ENCODE measurements at regions not wholly inside any gene's neighbourhood (a gene's known extent, or its start where the extent isn't known, plus 50 kb on each side); places are given as distances from the start of the nearest gene placed in this dataset.

DNA sequence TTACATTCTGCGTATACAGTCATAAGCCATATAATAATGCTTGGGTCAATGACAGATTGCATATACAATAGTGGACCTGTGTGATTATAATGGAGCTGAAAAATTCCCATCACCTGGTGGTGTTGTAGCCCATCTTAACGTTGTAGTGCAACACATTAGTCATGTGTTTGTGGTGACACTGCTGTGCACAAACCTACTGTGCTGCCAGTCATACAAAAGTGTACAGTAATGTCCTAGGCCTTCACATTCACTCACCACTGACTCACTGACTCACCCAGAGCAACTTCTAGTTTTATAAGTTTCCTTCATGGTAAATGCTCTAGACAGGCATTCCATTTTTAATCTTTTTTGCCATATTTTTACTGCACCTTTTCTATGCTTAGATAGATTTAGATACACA is 194.8 kb upstream of the SEL1L start:
- Mint-ChIP-seq H3K9me3 (ENCODE audit: unreplicated experiment) (no peaks in the 10 kb centered on the region), H3K4me1 (ENCODE audit: insufficient read depth, unreplicated experiment) (peaks cover 11% of the 10 kb centered on the region), H3K36me3 (ENCODE audit: insufficient read depth, unreplicated experiment) (no peaks in the 10 kb centered on the region), H3K27ac (ENCODE audit: low read depth, unreplicated experiment) (no peak overlapping the region), H3K27me3 (ENCODE audit: insufficient read depth, unreplicated experiment) (no peaks in the 10 kb centered on the region), H3K4me3 (ENCODE audit: unreplicated experiment) (no peak overlapping the region)
- CTCF ChIA-PET: no interaction called here
- POLR2A ChIA-PET: no interaction called here
- DNase-seq (ENCODE audit: unreplicated experiment): no peak
- intact Hi-C loops (cut with micrococcal nuclease): no loop called here
- no TSS peak for BruUV-seq (replicated peaks)
- TF ChIP-seq, protein P1, sequence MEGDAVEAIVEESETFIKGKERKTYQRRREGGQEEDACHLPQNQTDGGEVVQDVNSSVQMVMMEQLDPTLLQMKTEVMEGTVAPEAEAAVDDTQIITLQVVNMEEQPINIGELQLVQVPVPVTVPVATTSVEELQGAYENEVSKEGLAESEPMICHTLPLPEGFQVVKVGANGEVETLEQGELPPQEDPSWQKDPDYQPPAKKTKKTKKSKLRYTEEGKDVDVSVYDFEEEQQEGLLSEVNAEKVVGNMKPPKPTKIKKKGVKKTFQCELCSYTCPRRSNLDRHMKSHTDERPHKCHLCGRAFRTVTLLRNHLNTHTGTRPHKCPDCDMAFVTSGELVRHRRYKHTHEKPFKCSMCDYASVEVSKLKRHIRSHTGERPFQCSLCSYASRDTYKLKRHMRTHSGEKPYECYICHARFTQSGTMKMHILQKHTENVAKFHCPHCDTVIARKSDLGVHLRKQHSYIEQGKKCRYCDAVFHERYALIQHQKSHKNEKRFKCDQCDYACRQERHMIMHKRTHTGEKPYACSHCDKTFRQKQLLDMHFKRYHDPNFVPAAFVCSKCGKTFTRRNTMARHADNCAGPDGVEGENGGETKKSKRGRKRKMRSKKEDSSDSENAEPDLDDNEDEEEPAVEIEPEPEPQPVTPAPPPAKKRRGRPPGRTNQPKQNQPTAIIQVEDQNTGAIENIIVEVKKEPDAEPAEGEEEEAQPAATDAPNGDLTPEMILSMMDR (IDR thresholded peaks at IDR 0.05; ENCODE audit: unreplicated experiment): no peak

GRCh38 chr14:81729622-81730021 is 196.0 kb upstream of the SEL1L start:
- H3K36me3 Mint-ChIP-seq (ENCODE audit: insufficient read depth, unreplicated experiment): no peaks in the 10 kb centered on the region
- no peaks in the 10 kb centered on the region for H3K9me3 Mint-ChIP-seq (ENCODE audit: unreplicated experiment)
- BruUV-seq (replicated peaks): no TSS peak
- DNase-seq (ENCODE audit: unreplicated experiment): no peak
- POLR2A ChIA-PET: no interaction called here
- no peak overlapping the region for H3K4me3 Mint-ChIP-seq (ENCODE audit: unreplicated experiment)
- peaks cover 11% of the 10 kb centered on the region for H3K4me1 Mint-ChIP-seq (ENCODE audit: insufficient read depth, unreplicated experiment)
- TF ChIP-seq, protein P1 (IDR thresholded peaks at IDR 0.05; ENCODE audit: unreplicated experiment): no peak
- CTCF ChIA-PET: no interaction called here
- H3K27ac Mint-ChIP-seq (ENCODE audit: low read depth, unreplicated experiment): no peak overlapping the region
- intact Hi-C loops (cut with micrococcal nuclease): no loop called here
- H3K27me3 Mint-ChIP-seq (ENCODE audit: insufficient read depth, unreplicated experiment): no peaks in the 10 kb centered on the region

GRCh38 chr14:81737938-81738337 is 204.3 kb upstream of the SEL1L start:
- Mint-ChIP-seq H3K4me3 (ENCODE audit: unreplicated experiment) (no peak overlapping the region), H3K27ac (ENCODE audit: low read depth, unreplicated experiment) (no peak overlapping the region), H3K27me3 (ENCODE audit: insufficient read depth, unreplicated experiment) (no peaks in the 10 kb centered on the region), H3K4me1 (ENCODE audit: insufficient read depth, unreplicated experiment) (no peaks in the 10 kb centered on the region), H3K36me3 (ENCODE audit: insufficient read depth, unreplicated experiment) (no peaks in the 10 kb centered on the region), H3K9me3 (ENCODE audit: unreplicated experiment) (no peaks in the 10 kb centered on the region)
- DNase-seq (ENCODE audit: unreplicated experiment): no peak
- intact Hi-C loops (cut with micrococcal nuclease): no loop called here
- no TSS peak for BruUV-seq (replicated peaks)
- ChIA-PET CTCF (interaction anchor here (0.9 to 2.6 kb wide), 4 partner anchors 14 to 172 kb away, joined by 3 to 10 read pairs (median 3); no protein-coding TSS in a partner anchor), POLR2A (no interaction called here)
- TF ChIP-seq, protein P1 (IDR thresholded peaks at IDR 0.05; ENCODE audit: unreplicated experiment): no peak

DNA sequence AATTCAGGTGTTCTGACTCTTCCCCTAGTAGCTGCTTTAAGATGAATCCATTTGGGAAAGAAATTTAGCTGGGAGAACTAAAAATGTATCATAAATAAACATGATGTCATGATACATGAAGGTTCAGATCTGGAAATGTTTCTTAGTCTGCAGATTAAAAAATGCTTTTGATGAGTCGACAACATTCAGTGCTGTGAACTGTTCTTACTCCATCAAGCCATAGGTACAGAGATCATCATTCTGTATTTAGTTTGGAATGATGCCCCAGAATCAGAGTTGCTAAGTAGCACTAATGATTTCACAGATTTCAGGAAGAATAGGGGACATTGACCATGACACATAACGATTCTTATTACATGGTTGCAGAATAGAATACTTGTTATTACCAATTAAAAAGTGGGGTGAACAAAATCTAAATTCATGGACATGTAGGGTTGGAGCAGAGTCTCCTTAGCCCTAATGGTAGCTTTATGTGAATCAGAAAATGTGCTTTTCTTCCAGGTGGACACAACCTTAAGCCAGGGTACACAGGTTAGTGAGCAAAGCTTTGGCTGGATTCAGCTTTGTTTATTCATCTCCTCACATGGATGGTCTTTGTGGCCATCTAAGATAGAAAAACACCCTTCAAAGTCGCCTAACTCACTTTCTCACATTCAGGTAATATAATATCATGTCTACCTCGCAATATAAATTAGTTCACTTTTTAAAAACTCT is 205.4 kb upstream of the SEL1L start:
- H3K27me3 Mint-ChIP-seq (ENCODE audit: insufficient read depth, unreplicated experiment): no peaks in the 10 kb centered on the region
- no peak overlapping the region for H3K27ac Mint-ChIP-seq (ENCODE audit: low read depth, unreplicated experiment)
- TF ChIP-seq, protein P1 (IDR thresholded peaks at IDR 0.05; ENCODE audit: unreplicated experiment): no peak
- no peaks in the 10 kb centered on the region for H3K4me1 Mint-ChIP-seq (ENCODE audit: insufficient read depth, unreplicated experiment)
- CTCF ChIA-PET: interaction anchor here (0.5 to 2.6 kb wide), 9 partner anchors 13 to 826 kb away, joined by 3 to 10 read pairs (median 3); no protein-coding TSS in a partner anchor
- H3K9me3 Mint-ChIP-seq (ENCODE audit: unreplicated experiment): no peaks in the 10 kb centered on the region
- intact Hi-C loops (cut with micrococcal nuclease): no loop called here
- no TSS peak for BruUV-seq (replicated peaks)
- no peak overlapping the region for H3K4me3 Mint-ChIP-seq (ENCODE audit: unreplicated experiment)
- no peak for DNase-seq (ENCODE audit: unreplicated experiment)
- H3K36me3 Mint-ChIP-seq (ENCODE audit: insufficient read depth, unreplicated experiment): no peaks in the 10 kb centered on the region
- POLR2A ChIA-PET: interaction anchor here (0.6 to 1.0 kb wide), 3 partner anchors 16 to 1147 kb away, joined by 3 to 4 read pairs (median 3); no protein-coding TSS in a partner anchor
